ENCODE measurements at regions not wholly inside any gene's neighbourhood (a gene's known extent, or its start where the extent isn't known, plus 50 kb on each side); places are given as distances from the start of the nearest gene placed in this dataset.
"Not testable (repeated sequence)": the region's sequence is repeated elsewhere in the genome, so short reads cannot be mapped to it uniquely, and the experiment has no call there.

DNA sequence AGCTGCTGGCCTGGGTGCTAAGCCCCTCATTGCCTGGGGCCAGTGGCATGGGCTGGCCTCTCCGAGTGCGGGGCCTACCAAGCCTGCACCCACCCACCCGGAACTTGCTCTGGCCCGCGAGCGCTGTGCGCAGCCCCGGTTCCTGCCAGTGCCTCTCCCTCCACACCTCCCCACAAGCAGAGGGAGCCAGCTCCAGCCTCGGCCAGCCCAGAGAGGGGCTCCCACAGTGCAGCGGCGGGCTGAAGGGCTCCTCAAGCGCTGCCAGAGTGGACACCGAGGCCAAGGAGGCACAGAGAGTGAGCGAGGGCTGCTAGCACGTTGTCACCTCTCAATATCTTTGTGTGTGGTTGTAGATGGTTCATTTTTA, 74.8 kb upstream of the ATP1A1 start:
- DNase-seq (ENCODE audit: low spot score): not testable (repeated sequence)

DNA sequence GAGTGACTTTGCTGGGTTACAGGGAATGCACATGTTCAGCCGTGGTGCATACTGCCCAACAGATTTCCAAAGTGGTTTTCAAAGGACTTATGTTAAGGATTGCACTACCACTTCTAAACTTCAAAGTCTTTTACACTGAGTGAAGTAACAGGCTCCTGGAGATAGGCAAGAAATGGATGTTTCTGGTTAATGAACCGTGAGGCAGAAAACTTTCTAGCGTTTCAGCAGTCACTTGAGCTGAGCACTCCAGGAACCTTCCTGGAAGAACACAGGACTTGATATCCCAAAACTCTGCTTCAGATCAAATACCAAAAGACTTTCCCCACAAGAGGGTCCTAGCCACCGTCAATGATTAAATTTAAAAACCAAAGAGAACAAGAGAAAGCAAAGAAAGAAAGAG, 74.3 kb upstream of the ATP1A1 start:
- DNase-seq (ENCODE audit: low spot score): no peak

DNA sequence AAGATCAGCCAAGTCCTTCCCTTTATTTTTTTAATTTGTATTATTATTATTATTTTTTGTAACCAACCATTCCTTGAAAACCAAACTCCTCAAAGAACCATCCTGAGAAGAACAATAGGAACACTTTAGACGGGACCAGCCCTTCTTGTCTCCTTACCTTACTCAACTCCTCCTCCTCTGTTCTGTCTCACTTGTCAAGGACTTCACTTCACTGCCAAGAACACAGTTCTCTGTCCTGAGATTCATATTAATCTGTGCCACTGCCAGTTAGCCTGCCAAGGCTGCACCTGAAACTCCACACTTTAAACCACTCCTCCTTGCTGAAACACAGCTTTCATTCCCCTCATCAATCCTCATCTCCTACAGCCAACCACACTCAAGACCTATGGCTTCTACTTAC, 73.8 kb upstream of the ATP1A1 start:
- no peak for DNase-seq (ENCODE audit: low spot score)

DNA sequence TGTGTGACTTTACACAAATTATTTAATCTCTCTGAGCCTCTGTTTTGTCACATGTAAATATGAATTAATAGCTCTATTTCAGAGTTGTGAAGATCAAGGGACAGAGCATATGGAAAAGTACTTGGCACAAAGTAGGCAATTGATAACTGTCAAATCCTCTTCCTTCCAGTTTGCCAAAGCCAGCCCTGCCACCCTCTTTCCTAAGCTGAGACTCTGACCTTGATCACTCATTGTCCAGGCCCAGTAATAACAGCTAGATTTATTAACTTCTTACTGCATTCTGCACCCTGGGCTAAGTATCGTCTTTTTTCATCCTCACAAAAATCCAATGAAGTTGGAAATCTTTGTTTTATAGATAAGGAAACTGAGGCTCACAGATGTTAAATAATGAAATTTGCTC, 70.8 kb upstream of the ATP1A1 start:
- no peak for DNase-seq (ENCODE audit: low spot score)

DNA sequence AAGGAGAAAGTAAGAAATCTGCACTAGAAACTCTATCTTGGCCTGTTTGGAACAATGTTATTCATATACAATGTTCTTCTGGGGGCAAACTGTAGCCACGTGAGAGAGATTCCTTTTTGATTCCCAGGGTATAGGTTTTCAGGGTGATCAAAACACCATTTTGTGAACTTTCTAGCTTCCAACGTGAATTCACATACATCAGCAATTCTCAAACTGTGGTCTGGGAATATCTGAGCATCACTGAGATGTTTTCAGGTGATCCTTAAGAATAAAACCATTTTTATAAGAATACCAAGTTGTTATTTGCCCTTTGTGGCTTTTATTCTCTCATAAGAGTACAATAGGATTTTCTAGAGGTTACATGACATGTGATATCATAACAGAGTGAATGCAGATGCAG, 66.9 kb upstream of the ATP1A1 start:
- DNase-seq (ENCODE audit: low spot score): no peak

DNA sequence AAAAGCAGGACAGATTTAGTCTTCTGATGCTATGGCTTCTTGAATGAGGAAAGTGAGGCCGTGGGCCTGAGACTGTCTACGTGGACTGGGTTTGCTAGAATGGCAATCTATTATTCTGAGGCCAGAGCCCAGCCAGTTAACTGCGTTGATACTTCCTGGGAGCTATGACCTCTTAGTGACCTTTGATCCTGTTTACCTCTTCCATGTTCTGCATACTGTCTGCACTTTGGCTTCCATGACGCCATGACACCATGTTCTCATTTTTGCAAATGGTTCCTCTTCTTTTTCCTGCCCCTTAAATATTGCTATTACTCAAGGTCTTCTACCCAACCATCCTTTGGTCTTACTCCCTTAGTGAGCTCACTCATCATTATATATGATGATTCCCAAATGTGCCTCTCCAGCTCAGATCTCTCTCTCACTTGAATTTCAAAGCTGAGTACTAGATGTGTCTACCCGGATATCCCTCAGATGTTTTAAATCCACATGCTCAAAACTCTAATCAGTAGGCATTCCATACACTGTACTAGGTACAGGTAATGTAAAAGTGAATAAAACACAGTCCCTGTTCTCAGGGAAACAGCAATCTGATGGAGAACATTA, 66.1 kb upstream of the ATP1A1 start:
- no peak for DNase-seq (ENCODE audit: low spot score)

DNA sequence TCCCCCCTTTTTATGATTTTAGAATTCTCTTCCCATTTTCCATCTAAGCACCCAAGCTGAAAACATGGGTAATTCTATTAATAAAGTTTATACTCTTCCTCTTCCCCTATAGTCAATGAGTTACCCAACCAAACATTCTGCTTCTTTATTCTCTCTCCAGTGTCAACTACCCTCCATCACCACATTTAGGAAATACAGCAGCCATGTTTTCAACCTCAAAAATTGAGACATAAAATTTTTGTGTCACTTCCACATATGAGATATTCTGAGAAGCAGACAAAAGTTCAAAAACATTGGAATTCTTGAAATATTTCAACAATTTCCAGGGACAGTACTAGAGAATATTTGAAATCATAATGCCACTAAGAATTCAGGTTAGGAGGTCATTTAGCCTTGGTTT, 64.8 kb upstream of the ATP1A1 start:
- no peak for DNase-seq (ENCODE audit: low spot score)

DNA sequence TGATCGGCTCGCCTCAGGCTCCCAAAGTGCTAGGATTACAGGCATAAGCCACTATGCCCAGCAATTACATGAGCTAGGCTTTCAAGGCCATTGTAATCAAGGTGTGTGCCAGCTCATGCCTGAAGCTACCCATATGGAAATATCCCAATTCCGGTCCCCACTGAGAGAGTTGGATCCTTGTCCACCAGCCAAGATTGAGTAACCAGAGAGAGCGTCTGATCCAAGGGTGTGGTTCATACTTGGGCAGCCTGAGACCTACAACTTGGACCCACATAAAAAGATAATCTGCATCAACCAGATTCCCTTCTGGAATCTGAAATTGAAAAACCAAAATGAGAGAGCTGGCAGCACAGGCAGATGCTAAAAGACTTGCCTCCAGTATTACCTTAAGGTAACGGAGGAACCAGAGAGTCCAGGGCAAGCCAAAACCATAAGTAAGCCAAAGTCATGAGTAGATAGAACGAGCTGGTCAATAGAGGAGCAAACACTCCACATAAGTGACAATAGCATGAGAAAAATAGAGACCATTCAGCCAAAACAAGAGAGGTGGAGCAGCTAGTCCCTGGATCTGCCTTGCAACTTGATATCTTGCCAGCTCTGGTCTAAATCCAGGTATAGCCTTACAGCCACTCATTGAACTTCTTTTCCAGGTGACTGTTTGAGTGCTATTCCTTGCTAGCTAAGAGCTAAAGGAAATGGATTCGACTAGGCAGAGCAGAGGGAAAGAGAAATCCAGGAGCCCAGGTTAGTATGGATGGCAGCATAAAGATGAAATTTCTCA, 63.8 kb upstream of the ATP1A1 start:
- no peak for DNase-seq (ENCODE audit: low spot score)

DNA sequence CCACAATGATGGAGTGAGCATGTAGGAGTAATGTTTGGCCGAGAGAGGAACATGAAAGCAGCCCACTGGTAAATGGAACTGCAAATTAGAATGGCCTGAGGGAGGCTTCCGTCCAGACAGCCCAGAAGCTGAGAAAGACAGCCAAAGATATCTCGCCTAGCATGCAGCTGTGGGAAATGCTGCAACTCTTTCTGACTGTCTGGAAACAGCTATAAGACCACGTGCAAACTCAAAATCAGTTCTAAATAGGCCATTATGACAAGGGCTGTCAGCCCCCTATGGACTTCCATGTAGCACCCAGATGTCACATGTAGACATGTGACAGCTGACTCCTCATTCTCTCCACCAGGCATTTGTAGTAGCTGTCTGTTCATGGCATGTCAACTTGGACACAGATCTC, 62.9 kb upstream of the ATP1A1 start:
- DNase-seq (ENCODE audit: low spot score): no peak

DNA sequence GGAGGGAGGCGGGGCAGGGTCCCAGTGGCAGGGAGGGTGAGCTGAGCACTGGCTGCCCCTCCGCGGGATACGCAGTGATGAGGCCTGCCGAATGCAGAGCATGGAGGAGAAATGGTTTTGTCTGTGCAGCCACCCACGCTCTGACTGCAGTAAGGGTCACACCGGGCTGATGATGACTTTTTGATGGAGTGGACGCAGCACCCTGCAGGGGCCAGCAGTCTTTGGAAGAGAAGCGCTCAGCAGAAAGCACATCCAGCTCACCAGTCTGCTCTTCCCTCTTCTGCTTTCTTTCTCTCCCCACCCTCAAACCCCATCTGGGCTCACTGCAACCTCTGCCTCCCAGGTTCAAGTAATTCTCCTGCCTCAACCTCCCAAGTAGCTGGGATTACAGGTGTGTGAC, 61.9 kb upstream of the ATP1A1 start:
- DNase-seq (ENCODE audit: low spot score): no peak

DNA sequence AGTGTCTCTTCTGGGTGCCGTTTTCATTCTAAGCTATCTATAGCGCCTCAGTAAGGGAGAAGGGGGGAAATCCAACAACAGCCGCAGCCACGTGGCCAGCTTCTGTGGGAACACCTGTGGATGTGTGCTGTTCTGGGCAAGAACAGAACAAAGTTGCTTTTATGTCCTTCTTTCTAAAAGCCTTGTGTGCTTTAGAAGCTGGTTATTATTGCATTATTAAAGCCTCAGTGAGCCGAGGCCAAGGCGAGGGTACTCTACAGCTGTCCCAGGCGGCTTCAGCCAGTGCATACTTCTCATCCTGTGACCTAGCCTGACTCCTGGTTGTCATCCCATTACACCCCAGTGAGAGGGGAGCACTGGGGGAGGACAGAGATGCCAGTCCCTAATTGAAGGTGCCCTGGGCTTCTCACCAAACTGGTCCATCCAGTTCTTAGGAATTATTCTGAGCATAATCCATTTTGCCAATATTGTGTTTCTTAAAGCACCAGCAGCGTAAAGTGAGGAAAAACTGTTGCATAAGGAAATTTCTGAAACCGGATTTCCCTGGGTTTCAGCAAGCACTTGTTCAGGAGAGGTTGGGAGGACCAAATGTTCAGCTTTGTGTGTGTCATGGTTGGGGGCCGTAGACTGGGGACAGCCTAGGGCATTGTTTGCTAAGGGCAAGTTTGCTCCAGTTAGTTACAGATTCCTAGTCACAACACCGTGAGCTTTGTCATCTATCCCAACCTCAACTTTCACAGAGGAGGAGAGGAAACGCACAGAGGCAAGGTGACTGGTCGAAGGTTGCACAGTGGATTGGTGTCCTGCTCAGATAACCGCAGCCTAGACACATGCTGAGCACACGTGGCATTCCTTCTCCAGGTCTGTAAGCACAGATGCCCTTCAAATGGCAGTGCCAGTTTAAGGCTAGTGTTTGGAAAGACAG, 61.0 kb upstream of the ATP1A1 start:
- peak; percentile 55 for DNase-seq (ENCODE audit: low spot score)

DNA sequence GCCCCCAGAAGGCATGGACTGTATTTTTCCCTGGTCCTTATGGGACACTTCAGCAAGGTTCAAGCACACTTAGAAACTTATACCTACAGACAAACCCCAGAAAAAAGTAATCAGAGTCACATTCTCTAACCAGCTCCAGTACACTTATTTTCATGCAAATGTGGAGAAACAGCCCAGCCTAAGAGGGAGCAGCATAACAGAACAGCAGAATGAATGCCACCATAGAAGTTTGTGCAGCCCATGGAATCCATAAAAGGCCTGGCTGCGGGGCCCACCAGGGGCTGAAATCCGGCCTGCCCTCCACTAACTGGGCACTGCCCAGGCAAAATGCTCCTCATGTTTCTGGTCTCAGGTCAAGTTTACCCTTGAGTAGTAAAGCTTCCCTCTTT, 60.4 kb upstream of the ATP1A1 start:
- no peak for DNase-seq (ENCODE audit: low spot score)

DNA sequence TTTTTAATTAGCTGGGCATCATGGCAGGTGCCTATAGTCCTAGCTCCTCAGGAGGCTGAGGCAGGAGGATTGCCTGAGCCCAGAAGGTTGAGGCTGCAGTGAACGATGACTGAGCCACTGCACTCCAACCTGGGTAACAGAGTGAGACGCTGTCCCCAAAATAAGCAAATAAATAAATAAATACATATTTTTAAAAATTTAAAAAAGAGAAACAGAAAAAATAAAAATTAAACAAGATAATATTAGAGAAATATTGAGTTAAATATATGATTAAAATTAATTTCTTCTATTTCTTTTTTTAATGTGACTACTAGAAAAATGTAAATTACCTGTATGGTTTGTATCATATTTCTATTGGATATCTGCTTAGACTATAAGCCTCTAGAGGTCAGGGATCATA, 59.3 kb upstream of the ATP1A1 start:
- DNase-seq (ENCODE audit: low spot score): no peak

DNA sequence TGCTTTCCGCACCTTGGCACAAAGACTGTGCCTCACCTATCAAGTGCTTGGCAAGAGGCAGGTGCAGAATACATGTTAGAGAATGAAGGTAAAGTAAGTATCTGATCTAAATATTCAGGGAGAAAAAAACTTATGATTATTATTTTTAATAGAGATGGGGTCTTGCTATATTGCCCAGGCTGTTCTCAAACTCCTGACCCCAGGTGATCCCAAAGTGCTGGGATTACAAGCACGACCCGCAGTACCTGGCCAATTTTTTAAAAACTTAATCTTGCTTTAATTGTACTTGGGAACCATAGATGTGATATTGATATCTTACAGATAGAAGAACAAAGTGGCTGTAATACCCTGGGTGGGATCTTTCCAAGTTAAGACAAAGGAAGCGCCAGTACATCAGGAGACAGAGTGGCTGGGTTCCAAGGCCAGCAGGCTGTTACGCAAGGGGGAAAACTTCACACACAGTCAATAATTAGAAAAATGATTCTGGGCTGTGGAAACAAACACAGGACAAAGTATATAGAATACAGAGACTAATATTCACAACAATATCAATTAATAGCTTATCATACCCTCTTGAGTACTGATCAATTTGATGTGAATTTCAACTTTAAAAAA, 58.6 kb upstream of the ATP1A1 start:
- no peak for DNase-seq (ENCODE audit: low spot score)

DNA sequence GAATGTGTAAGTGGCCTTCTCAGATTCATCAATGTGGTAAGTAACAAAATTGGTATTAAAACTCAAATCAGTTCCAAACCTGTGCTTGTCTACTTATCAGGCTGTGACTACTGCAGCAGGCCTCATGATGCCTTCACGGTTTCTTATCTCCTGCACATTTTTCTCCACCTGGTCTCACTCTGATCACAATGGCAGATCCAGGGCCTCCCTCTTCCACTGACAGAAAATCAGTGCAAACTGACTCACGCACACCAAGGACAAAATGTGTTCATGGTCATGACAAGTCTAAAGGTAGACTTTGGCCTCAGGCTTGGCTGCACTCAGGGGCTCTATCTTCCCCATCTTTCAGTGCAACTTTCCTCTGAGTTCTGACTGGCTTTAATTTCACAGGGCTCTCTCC, 56.7 kb upstream of the ATP1A1 start:
- no peak for DNase-seq (ENCODE audit: low spot score)

DNA sequence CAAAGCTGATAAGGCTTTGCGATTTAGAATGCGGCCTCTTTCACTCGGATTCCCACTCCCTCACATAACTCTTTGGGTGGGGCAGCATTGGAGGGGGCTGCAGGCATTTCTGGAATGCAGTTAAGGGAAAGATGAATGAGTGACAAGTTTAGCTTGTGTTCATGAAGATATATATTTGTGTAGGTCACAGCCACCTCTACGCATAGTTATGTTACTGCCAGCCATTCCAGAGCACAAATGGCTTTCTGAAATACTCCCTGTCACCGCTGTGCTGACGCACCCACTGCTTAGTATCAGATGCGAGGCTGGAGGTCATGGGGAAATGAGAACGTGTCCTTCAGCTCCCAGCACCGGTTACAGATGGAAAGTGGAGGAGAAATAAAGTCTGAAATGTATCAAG, 54.1 kb upstream of the ATP1A1 start:
- no peak for DNase-seq (ENCODE audit: low spot score)

DNA sequence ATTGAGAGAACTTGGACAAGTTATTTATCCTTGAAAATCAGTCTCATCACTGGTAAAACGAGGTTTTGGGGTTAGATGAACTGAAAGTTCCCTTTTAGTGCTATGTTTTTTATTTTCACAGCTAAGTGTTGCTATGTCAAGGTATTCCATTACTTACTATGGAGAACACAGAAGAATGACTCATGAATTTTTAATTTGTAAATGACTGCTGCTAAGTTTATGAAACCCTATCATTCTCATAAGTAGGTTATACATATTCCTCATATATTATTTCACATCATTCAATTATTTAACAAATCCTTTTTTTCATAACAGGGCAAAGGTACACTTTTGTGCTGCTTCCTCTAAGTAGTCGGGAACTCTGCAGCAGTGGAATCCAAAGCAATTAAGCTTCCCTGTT, 52.2 kb upstream of the ATP1A1 start:
- DNase-seq (ENCODE audit: low spot score): no peak

DNA sequence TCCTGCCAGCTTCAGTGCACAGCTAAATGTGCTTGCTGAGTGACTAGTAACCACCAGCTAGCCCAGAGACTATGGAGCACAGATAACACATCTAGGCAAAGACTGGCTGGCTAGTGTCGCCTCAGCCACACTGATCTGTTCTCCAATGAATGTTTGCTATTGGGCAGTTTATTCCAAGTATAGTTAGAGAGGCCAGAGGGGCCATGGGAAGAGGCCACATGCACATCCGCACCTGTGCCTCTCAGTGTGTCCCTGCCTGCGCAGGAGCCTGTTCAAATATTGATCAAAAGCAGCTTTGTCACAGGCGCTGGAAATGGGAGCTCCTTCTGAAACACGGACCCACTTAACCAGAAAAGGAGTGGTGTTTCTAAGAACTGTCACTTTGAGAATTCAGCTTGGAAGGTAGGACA, 51.3 kb upstream of the ATP1A1 start:
- no peak for DNase-seq (ENCODE audit: low spot score)

DNA sequence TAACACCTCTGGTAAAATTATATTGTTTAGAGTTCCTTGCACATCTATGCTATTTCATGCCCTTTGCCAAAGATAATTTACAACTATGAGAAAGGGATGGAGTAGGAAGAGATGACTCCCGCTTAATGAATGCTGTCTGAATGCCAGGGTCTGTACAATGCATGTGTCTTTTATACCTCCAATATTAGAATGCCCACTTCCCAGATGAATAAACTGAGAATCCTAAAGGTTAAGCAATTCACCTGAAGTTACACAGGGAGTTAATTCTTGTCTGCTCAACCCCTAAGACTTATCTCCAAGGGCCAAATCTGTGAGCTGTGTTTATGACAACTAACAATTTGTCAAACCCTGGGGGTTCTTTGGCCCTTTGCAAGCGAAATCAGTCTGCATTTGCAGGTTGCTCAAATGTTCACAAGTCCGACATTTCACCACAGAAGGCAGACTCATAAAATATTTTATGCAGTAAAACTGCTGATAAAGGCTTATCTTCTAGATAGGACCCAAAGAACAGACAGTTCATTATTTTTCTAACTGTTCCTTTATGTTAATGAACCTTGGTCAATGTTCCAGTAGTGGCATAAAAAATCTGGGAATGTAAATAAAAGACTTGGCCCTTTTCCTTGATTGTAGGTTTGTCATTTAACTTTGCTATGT, 50.2 kb upstream of the ATP1A1 start:
- DNase-seq (ENCODE audit: low spot score): no peak

All from HuH-7 (cell line).